GM23338 (cell line): ENCODE measurements at regions not wholly inside any gene's neighbourhood (a gene's known extent, or its start where the extent isn't known, plus 50 kb on each side); places are given as distances from the start of the nearest gene placed in this dataset.

Experiments
- ATAC-seq: fragments of 200-7000 bp; cut with Tn5 transposase; 3 replicates; pipeline ENCODE4 v1.9.1; 2020
- DNase-seq: peaks from one replicate; pipeline ENCODE4 v3.0.0-alpha.2; 2015; ENCODE audit warnings: low spot score
- H2AFZ ChIP-seq: fragments of 200-600 bp; sonication (generic); 2 replicates; pipeline ENCODE4 v1.8.0; 2016; ENCODE audit warnings: antibody characterized with exemption, mild to moderate bottlenecking, moderate library complexity
- H3F3A ChIP-seq: fragments of 200-600 bp; sonication (generic); replicated peaks from 2 replicates; pipeline ENCODE4 v1.8.0; 2017; ENCODE audit warnings: antibody characterized with exemption, mixed run types, low read depth
- H3K27ac ChIP-seq: fragments of 200-600 bp; sonication (generic); 2 replicates; pipeline ENCODE4 v1.6.1; 2016; ENCODE audit warnings: low read depth
- H3K27me3 ChIP-seq: fragments of 200-600 bp; sonication (generic); 2 replicates; pipeline ENCODE4 v1.8.0; 2016; ENCODE audit warnings: mild to moderate bottlenecking, mixed run types, moderate library complexity; ENCODE audit not compliant: insufficient read depth
- H3K36me3 ChIP-seq: fragments of 200-600 bp; sonication (generic); 2 replicates; pipeline ENCODE4 v1.8.0; 2016; ENCODE audit warnings: mild to moderate bottlenecking; ENCODE audit not compliant: insufficient read depth
- H3K4me1 ChIP-seq: fragments of 200-600 bp; sonication (generic); 2 replicates; pipeline ENCODE4 v1.8.0; 2016; ENCODE audit warnings: mild to moderate bottlenecking, moderate library complexity; ENCODE audit not compliant: insufficient read depth
- H3K4me2 ChIP-seq: fragments of 200-600 bp; sonication (generic); 2 replicates; pipeline ENCODE4 v1.7.1; 2017; ENCODE audit warnings: mixed run types
- H3K4me3 ChIP-seq: fragments of 200-600 bp; sonication (generic); 2 replicates; pipeline ENCODE4 v1.6.1; 2016; ENCODE audit warnings: mixed run types
- H3K79me2 ChIP-seq: fragments of 200-600 bp; sonication (generic); replicated peaks from 2 replicates; pipeline ENCODE4 v1.8.0; 2017; ENCODE audit warnings: mild to moderate bottlenecking; ENCODE audit not compliant: insufficient read depth
- H3K9me2 ChIP-seq: fragments of 200-600 bp; sonication (generic); 2 replicates; pipeline ENCODE4 v1.8.0; 2017; ENCODE audit not compliant: insufficient read depth
- H4K20me1 ChIP-seq: fragments of 200-600 bp; sonication (generic); replicated peaks from 2 replicates; pipeline ENCODE4 v1.8.0; 2017; ENCODE audit warnings: mild to moderate bottlenecking; ENCODE audit not compliant: insufficient read depth
- H3K27ac Mint-ChIP-seq: 2 replicates; pipeline ENCODE4 v1.8.0; 2020; ENCODE audit warnings: inconsistent platforms, mild to moderate bottlenecking, moderate library complexity, mixed read lengths
- H3K27me3 Mint-ChIP-seq: 3 replicates; pipeline ENCODE4 v1.8.0; 2022; ENCODE audit warnings: low read depth, mild to moderate bottlenecking, moderate library complexity, mixed read lengths, inconsistent platforms; ENCODE audit not compliant: insufficient read depth, poor library complexity
- H3K36me3 Mint-ChIP-seq: 3 replicates; pipeline ENCODE4 v1.8.0; 2021; ENCODE audit warnings: low read depth, mild to moderate bottlenecking, inconsistent platforms, moderate library complexity, mixed read lengths
- H3K4me1 Mint-ChIP-seq: 3 replicates; pipeline ENCODE4 v1.8.0; 2020; ENCODE audit warnings: mild to moderate bottlenecking, inconsistent platforms, mixed read lengths
- H3K4me3 Mint-ChIP-seq: 3 replicates; pipeline ENCODE4 v1.8.0; 2021; ENCODE audit warnings: moderate library complexity, mild to moderate bottlenecking, inconsistent platforms, mixed read lengths
- H3K9me3 Mint-ChIP-seq: 3 replicates; pipeline ENCODE4 v1.8.0; 2020; ENCODE audit warnings: moderate library complexity, mild to moderate bottlenecking, inconsistent platforms, mixed read lengths
- CREB1 ChIP-seq: fragments of 250-450 bp; sonication (Bioruptor Pico); IDR thresholded peaks from 2 replicates; pipeline ENCODE4 v1.5.0; 2020; ENCODE audit warnings: low read depth, mild to moderate bottlenecking, moderate library complexity
- EZH2 ChIP-seq: fragments of 200-600 bp; sonication (generic); IDR thresholded peaks from one replicate; pipeline ENCODE4 v1.8.0; 2017; ENCODE audit warnings: antibody characterized with exemption, mild to moderate bottlenecking, low read depth; ENCODE audit not compliant: unreplicated experiment
- EZH2phosphoT487 ChIP-seq: fragments of 200-600 bp; sonication (generic); IDR thresholded peaks from one replicate; pipeline ENCODE4 v1.8.1; 2018; ENCODE audit warnings: antibody characterized with exemption; ENCODE audit not compliant: unreplicated experiment
- JUNB ChIP-seq: IDR thresholded peaks from one replicate; pipeline ENCODE4 v1.6.1; 2016; ENCODE audit warnings: antibody characterized with exemption; ENCODE audit not compliant: unreplicated experiment
- NANOG ChIP-seq: IDR thresholded peaks from 2 replicates; pipeline ENCODE4 v1.6.1; 2016; ENCODE audit warnings: antibody characterized with exemption, borderline replicate concordance
- POLR2AphosphoS5 ChIP-seq: IDR thresholded peaks from 2 replicates; pipeline ENCODE4 v1.6.1; 2016; ENCODE audit warnings: antibody characterized with exemption, low read depth
- STAT1 ChIP-seq: IDR thresholded peaks from one replicate; pipeline ENCODE4 v1.6.1; 2016; ENCODE audit warnings: antibody characterized with exemption; ENCODE audit not compliant: unreplicated experiment
- ZNF114 ChIP-seq: fragments of 250-450 bp; sonication (Bioruptor Pico); IDR thresholded peaks from 2 replicates; pipeline ENCODE4 v1.5.0; 2020; ENCODE audit warnings: mild to moderate bottlenecking, moderate library complexity
- ZNF331 ChIP-seq: fragments of 250-450 bp; sonication (Bioruptor Pico); IDR thresholded peaks from 2 replicates; pipeline ENCODE4 v1.5.0; 2020; ENCODE audit warnings: low read depth, mild to moderate bottlenecking, moderate library complexity
- TF ChIP-seq, protein P1 (sequence below): fragments of 250-450 bp; sonication (Bioruptor Pico); IDR thresholded peaks from 2 replicates; pipeline ENCODE4 v1.5.0; 2020; ENCODE audit warnings: mild to moderate bottlenecking, moderate library complexity
- TF ChIP-seq, protein P2 (sequence below): IDR thresholded peaks from one replicate; pipeline ENCODE4 v1.6.1; 2018; ENCODE audit warnings: antibody characterized with exemption; ENCODE audit not compliant: unreplicated experiment
- TF ChIP-seq, protein P3 (sequence below): IDR thresholded peaks from 2 replicates; pipeline ENCODE4 v1.6.1; 2016; ENCODE audit warnings: antibody characterized with exemption

DNA sequence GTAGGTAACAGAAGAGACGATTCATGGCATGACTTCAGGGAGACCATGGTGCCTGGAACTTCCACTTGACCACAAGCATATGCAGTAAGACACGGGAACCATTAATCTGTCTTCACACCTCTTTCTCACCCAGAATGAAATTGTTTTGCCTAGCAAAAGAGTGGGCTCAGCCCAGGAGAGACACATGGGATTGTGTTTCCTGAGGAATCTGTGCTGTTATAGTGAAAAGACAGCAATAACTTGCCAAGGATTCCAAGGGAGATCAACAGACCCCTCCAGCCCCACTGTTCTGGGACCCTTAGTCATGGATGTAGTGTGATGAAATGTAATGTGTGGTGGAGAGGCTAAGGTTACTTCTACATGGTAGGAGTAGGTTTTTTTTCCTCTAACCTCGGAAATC, 192.5 kb upstream of the NPVF start (continued):
- TF ChIP-seq, protein P1, sequence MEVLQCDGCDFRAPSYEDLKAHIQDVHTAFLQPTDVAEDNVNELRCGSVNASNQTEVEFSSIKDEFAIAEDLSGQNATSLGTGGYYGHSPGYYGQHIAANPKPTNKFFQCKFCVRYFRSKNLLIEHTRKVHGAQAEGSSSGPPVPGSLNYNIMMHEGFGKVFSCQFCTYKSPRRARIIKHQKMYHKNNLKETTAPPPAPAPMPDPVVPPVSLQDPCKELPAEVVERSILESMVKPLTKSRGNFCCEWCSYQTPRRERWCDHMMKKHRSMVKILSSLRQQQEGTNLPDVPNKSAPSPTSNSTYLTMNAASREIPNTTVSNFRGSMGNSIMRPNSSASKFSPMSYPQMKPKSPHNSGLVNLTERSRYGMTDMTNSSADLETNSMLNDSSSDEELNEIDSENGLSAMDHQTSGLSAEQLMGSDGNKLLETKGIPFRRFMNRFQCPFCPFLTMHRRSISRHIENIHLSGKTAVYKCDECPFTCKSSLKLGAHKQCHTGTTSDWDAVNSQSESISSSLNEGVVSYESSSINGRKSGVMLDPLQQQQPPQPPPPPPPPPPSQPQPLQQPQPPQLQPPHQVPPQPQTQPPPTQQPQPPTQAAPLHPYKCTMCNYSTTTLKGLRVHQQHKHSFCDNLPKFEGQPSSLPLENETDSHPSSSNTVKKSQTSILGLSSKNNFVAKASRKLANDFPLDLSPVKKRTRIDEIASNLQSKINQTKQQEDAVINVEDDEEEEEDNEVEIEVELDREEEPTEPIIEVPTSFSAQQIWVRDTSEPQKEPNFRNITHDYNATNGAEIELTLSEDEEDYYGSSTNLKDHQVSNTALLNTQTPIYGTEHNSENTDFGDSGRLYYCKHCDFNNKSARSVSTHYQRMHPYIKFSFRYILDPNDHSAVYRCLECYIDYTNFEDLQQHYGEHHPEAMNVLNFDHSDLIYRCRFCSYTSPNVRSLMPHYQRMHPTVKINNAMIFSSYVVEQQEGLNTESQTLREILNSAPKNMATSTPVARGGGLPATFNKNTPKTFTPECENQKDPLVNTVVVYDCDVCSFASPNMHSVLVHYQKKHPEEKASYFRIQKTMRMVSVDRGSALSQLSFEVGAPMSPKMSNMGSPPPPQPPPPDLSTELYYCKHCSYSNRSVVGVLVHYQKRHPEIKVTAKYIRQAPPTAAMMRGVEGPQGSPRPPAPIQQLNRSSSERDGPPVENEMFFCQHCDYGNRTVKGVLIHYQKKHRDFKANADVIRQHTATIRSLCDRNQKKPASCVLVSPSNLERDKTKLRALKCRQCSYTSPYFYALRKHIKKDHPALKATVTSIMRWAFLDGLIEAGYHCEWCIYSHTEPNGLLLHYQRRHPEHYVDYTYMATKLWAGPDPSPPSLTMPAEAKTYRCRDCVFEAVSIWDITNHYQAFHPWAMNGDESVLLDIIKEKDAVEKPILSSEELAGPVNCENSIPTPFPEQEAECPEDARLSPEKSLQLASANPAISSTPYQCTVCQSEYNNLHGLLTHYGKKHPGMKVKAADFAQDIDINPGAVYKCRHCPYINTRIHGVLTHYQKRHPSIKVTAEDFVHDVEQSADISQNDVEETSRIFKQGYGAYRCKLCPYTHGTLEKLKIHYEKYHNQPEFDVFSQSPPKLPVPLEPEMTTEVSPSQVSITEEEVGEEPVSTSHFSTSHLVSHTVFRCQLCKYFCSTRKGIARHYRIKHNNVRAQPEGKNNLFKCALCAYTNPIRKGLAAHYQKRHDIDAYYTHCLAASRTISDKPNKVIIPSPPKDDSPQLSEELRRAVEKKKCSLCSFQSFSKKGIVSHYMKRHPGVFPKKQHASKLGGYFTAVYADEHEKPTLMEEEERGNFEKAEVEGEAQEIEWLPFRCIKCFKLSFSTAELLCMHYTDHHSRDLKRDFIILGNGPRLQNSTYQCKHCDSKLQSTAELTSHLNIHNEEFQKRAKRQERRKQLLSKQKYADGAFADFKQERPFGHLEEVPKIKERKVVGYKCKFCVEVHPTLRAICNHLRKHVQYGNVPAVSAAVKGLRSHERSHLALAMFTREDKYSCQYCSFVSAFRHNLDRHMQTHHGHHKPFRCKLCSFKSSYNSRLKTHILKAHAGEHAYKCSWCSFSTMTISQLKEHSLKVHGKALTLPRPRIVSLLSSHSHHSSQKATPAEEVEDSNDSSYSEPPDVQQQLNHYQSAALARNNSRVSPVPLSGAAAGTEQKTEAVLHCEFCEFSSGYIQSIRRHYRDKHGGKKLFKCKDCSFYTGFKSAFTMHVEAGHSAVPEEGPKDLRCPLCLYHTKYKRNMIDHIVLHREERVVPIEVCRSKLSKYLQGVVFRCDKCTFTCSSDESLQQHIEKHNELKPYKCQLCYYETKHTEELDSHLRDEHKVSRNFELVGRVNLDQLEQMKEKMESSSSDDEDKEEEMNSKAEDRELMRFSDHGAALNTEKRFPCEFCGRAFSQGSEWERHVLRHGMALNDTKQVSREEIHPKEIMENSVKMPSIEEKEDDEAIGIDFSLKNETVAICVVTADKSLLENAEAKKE, result no peak

DNA sequence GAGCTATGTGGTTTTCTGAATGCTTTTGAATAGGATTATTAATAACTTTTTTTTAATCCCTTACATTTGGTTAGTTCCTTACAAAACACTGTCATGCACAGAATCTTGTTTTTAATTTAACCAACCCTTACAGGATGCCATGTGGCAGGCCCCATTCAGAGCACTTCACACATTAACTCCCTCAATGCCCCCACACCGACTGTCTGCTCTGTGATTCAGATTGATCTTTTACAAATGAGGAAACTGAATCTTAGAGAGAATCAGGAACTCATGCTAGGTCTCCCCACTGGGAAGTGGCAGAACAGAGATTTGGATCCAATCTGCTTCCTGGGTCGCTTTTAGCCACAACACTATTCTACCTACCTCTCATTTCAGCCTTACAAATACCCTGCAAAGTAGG, 195.8 kb upstream of the NPVF start:
- Histone ChIP-seq H3K27ac (no peak overlapping the region), H3K4me1 (peaks cover 31% of the 10 kb centered on the region), H2AFZ (peak overlapping the region; percentile 17; the same call in 1 of the 2 replicates), H3K27me3 (no peaks in the 10 kb centered on the region), H3K4me3 (no peak overlapping the region), H3K79me2 (no peaks in the 10 kb centered on the region), H3K4me2 (peak overlapping the region; percentile 15; the same call in 1 of the 2 replicates), H3K36me3 (no peaks in the 10 kb centered on the region), H4K20me1 (no peaks in the 10 kb centered on the region), H3F3A (no peaks in the 10 kb centered on the region), H3K9me2 (no peaks in the 10 kb centered on the region)
- ATAC-seq, result peak; percentile 80
- Mint-ChIP-seq H3K27ac (peak overlapping the region; percentile 73; the same call in 1 of the 2 replicates), H3K9me3 (no peaks in the 10 kb centered on the region), H3K4me1 (peaks cover 31% of the 10 kb centered on the region), H3K4me3 (no peak overlapping the region), H3K36me3 (no peaks in the 10 kb centered on the region), H3K27me3 (no peaks in the 10 kb centered on the region)
- no peak for DNase-seq
- TF ChIP-seq POLR2AphosphoS5 (no peak), EZH2 (no peak), ZNF114 (CRISPR knock-in tag) (no peak), NANOG (no peak), CREB1 (CRISPR knock-in tag) (no peak), JUNB (no peak), STAT1 (no peak), EZH2phosphoT487 (no peak), ZNF331 (no peak)
- TF ChIP-seq, protein P2, sequence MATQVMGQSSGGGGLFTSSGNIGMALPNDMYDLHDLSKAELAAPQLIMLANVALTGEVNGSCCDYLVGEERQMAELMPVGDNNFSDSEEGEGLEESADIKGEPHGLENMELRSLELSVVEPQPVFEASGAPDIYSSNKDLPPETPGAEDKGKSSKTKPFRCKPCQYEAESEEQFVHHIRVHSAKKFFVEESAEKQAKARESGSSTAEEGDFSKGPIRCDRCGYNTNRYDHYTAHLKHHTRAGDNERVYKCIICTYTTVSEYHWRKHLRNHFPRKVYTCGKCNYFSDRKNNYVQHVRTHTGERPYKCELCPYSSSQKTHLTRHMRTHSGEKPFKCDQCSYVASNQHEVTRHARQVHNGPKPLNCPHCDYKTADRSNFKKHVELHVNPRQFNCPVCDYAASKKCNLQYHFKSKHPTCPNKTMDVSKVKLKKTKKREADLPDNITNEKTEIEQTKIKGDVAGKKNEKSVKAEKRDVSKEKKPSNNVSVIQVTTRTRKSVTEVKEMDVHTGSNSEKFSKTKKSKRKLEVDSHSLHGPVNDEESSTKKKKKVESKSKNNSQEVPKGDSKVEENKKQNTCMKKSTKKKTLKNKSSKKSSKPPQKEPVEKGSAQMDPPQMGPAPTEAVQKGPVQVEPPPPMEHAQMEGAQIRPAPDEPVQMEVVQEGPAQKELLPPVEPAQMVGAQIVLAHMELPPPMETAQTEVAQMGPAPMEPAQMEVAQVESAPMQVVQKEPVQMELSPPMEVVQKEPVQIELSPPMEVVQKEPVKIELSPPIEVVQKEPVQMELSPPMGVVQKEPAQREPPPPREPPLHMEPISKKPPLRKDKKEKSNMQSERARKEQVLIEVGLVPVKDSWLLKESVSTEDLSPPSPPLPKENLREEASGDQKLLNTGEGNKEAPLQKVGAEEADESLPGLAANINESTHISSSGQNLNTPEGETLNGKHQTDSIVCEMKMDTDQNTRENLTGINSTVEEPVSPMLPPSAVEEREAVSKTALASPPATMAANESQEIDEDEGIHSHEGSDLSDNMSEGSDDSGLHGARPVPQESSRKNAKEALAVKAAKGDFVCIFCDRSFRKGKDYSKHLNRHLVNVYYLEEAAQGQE, result no peak
- TF ChIP-seq, protein P3, sequence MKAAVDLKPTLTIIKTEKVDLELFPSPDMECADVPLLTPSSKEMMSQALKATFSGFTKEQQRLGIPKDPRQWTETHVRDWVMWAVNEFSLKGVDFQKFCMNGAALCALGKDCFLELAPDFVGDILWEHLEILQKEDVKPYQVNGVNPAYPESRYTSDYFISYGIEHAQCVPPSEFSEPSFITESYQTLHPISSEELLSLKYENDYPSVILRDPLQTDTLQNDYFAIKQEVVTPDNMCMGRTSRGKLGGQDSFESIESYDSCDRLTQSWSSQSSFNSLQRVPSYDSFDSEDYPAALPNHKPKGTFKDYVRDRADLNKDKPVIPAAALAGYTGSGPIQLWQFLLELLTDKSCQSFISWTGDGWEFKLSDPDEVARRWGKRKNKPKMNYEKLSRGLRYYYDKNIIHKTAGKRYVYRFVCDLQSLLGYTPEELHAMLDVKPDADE, result no peak
